GM23248 (cell line): ENCODE measurements at regions not wholly inside any gene's neighbourhood (a gene's known extent, or its start where the extent isn't known, plus 50 kb on each side); places are given as distances from the start of the nearest gene placed in this dataset.

Experiments
- DNase-seq: peaks from one replicate; pipeline ENCODE4 v3.0.0-alpha.2; 2015
- H2AFZ ChIP-seq: fragments of 200-600 bp; sonication (generic); 2 replicates; pipeline ENCODE4 v1.6.1; 2016; ENCODE audit warnings: antibody characterized with exemption
- H3F3A ChIP-seq: fragments of 200-600 bp; sonication (generic); 2 replicates; pipeline ENCODE4 v1.6.1; 2016; ENCODE audit warnings: mild to moderate bottlenecking, antibody characterized with exemption, mixed run types; ENCODE audit not compliant: insufficient read depth
- H3K27ac ChIP-seq: fragments of 200-600 bp; sonication (generic); 2 replicates; pipeline ENCODE4 v1.5.1; 2016; ENCODE audit warnings: mild to moderate bottlenecking
- H3K27me3 ChIP-seq: fragments of 200-600 bp; sonication (generic); replicated peaks from 2 replicates; pipeline ENCODE4 v1.6.1; 2016; ENCODE audit warnings: mild to moderate bottlenecking; ENCODE audit not compliant: insufficient read depth
- H3K36me3 ChIP-seq: fragments of 200-600 bp; sonication (generic); 2 replicates; pipeline ENCODE4 v1.6.1; 2016; ENCODE audit warnings: low read depth, mild to moderate bottlenecking
- H3K4me1 ChIP-seq: fragments of 200-600 bp; sonication (generic); 2 replicates; pipeline ENCODE4 v1.6.1; 2016; ENCODE audit warnings: mild to moderate bottlenecking; ENCODE audit not compliant: insufficient read depth
- H3K4me2 ChIP-seq: fragments of 200-600 bp; sonication (generic); one replicate; pipeline ENCODE4 v1.6.1; 2016; ENCODE audit warnings: mild to moderate bottlenecking; ENCODE audit not compliant: unreplicated experiment
- H3K4me3 ChIP-seq: fragments of 200-600 bp; sonication (generic); 2 replicates; pipeline ENCODE4 v1.5.1; 2016; ENCODE audit warnings: mild to moderate bottlenecking
- H3K79me2 ChIP-seq: fragments of 200-600 bp; sonication (generic); 2 replicates; pipeline ENCODE4 v1.6.1; 2016; ENCODE audit warnings: mild to moderate bottlenecking; ENCODE audit not compliant: insufficient read depth
- H3K9ac ChIP-seq: fragments of 200-600 bp; sonication (generic); 2 replicates; pipeline ENCODE4 v1.6.1; 2016; ENCODE audit warnings: mild to moderate bottlenecking
- H3K9me2 ChIP-seq: fragments of 200-600 bp; sonication (generic); 2 replicates; pipeline ENCODE4 v1.6.1; 2016; ENCODE audit warnings: mixed run types, mild to moderate bottlenecking, moderate library complexity; ENCODE audit not compliant: insufficient read depth
- H3K9me3 ChIP-seq: fragments of 200-600 bp; sonication (generic); one replicate; pipeline ENCODE4 v1.6.1; 2017; ENCODE audit warnings: low read depth
- H4K20me1 ChIP-seq: fragments of 200-600 bp; sonication (generic); 2 replicates; pipeline ENCODE4 v1.6.0; 2016; ENCODE audit not compliant: insufficient read depth
- EZH2 ChIP-seq: fragments of 200-600 bp; sonication (generic); IDR thresholded peaks from 2 replicates; pipeline ENCODE4 v1.6.1; 2018; ENCODE audit warnings: antibody characterized with exemption, mild to moderate bottlenecking; ENCODE audit not compliant: insufficient read depth, poor library complexity, severe bottlenecking
- EZH2phosphoT487 ChIP-seq: fragments of 200-600 bp; sonication (generic); IDR thresholded peaks from 2 replicates; pipeline ENCODE4 v1.6.1; 2018; ENCODE audit warnings: antibody characterized with exemption, moderate library complexity, mild to moderate bottlenecking, low read depth; ENCODE audit not compliant: insufficient read depth
- WGBS, 2 experiments: methylation state at CpG; one replicate each; pipeline ENCODE4 v1.1.6; 2015 to 2017; ENCODE audit warnings: low lambda C conversion rate in 2 of 2, low coverage in 1 of 2; ENCODE audit errors: missing lambda C conversion rate in 2 of 2; 5-methylcytosine and 5-hydroxymethylcytosine counted together
- in situ Hi-C: fragments of 300-500 bp; cut with MboI; formaldehyde crosslinking; loops from 2 replicates; pipeline ENCODE4 v1.15.0; 2020

DNA sequence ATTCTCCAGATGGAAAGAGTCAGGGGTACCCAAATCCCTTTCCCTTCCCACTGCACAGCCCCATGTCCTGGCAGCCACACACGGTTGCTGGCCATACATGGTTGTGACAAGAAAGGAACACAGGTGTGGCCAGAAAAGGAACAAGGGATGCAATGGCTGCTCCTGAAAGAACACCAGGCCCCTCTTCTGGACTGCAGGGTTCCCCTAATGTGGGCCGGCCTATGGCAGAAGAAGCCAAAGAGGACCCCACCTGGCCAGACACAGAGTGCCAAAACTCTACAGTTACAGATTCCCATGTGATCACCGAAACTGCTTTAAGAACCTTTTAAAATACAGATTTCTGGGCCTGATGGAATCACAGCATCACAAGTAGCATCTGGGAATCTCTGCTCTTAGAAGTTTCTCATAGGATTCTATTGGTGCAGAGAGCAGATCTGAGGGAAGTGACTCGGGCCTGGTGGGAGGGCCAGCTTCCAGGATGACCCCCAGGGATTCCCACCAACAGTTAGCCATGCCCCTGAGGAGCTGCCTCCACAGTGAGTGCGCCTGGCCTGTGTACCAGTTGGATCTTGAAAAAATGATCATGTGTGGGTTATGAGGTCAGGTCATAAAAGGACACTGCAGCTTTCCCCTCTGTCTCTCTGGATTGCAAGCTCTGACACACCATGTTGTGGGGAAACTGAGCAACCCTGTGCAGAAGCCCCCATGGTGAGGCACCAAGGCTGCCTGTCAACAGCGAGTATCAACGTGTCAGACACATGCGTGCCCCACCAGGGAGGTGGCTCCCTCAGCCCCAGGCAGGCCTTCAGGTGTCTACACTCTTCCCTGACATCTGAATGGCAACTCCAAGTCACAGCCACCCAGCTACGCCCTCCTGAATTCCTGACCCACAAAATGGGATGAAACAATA is 89.6 kb upstream of the LANCL2 start:
- H3K27me3 ChIP-seq = peaks cover 14% of the 10 kb centered on the region; the same call in 1 of the 2 replicates
- DNase-seq = no peak
- no peaks in the 10 kb centered on the region for H4K20me1 ChIP-seq
- H3K4me2 ChIP-seq = no peak overlapping the region
- no peak for TF ChIP-seq EZH2
- no peak for TF ChIP-seq EZH2phosphoT487
- no peaks in the 10 kb centered on the region for H3K9me3 ChIP-seq
- H3K4me1 ChIP-seq = no peaks in the 10 kb centered on the region
- in situ Hi-C loops = loop anchor here (10.0 kb wide), 1 partner anchor 319 kb away; no protein-coding TSS in a partner anchor
- no peak overlapping the region for H3K9ac ChIP-seq
- H2AFZ ChIP-seq = no peak overlapping the region
- no peaks in the 10 kb centered on the region for H3F3A ChIP-seq
- no peaks in the 10 kb centered on the region for H3K79me2 ChIP-seq
- no peaks in the 10 kb centered on the region for H3K36me3 ChIP-seq
- H3K27ac ChIP-seq = no peak overlapping the region
- no peak overlapping the region for H3K4me3 ChIP-seq
- H3K9me2 ChIP-seq = no peaks in the 10 kb centered on the region
- 57 to 61% methylated on average over 9 of the region's 9 CpGs for WGBS, 2 experiments

DNA sequence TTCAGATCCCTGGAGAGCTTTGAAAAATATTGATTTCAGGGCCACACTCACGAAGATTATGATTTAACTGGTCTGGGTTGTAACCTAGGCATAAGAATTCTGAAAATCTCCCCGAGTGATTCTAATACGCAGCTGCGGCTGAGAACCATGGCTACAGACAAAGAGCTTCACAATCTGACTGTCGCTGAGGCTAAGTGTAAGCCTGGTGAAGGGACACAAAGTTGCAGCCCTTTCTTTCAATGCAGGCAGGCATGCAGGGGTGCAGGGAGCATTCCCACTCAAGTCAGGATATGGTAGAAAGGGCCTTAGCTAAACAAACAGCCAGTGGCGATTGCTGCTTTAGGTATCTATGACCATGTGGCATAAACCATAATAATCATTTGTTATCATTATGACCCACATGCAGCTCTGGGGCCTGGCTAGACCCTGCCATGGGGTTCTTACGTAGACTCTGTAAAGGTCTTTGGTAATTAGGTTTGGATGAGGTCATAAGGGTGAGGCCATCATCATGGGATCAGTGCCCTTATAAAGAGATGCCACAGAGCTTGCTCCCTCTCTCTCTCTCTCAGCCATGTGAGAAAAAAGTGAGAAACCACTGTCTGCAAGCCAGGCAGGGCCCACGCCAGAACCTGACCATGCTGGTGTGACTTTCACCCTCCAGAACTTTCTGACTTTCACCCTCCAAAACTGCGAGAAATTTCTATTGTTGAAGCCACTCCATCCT is 88.4 kb upstream of the LANCL2 start:
- no peak overlapping the region for H2AFZ ChIP-seq
- no peaks in the 10 kb centered on the region for H3K4me1 ChIP-seq
- no peak overlapping the region for H3K9ac ChIP-seq
- WGBS, 2 experiments = 69 to 75% methylated on average over 9 of the region's 9 CpGs
- no peaks in the 10 kb centered on the region for H3K36me3 ChIP-seq
- H3F3A ChIP-seq = no peaks in the 10 kb centered on the region
- no peak for TF ChIP-seq EZH2
- TF ChIP-seq EZH2phosphoT487 = no peak
- no peak overlapping the region for H3K27ac ChIP-seq
- no peaks in the 10 kb centered on the region for H3K9me3 ChIP-seq
- H3K79me2 ChIP-seq = no peaks in the 10 kb centered on the region
- H3K9me2 ChIP-seq = no peaks in the 10 kb centered on the region
- H3K4me2 ChIP-seq = no peak overlapping the region
- H4K20me1 ChIP-seq = no peaks in the 10 kb centered on the region
- in situ Hi-C loops = loop anchor here (10.0 kb wide), 1 partner anchor 318 kb away; no protein-coding TSS in a partner anchor
- peaks cover 14% of the 10 kb centered on the region; the same call in 1 of the 2 replicates for H3K27me3 ChIP-seq
- DNase-seq = no peak
- no peak overlapping the region for H3K4me3 ChIP-seq

DNA sequence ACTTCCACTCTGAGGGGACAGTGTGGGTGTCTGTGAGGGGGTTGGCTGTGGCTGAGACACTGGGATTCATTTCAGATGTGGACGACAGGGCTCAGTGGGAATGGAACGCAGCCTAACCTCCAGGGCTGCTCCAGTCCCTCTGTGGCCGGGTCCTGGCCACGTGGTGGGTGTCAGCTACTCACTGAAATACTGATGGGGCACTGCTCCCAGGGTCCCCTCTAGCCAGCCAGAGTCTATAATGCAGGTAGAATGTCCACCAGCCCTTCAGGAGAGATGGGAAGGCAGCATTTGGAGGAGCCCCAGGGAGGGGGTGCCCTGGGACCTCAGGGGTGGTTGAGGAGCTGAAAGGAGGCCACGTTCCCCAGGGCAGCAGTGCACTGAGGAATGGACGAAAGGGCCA is 87.2 kb upstream of the LANCL2 start:
- in situ Hi-C loops = loop anchor here (10.0 kb wide), 1 partner anchor 317 kb away; no protein-coding TSS in a partner anchor
- WGBS, 2 experiments = 41 to 47% methylated on average over 6 of the region's 6 CpGs
- no peak for DNase-seq

DNA sequence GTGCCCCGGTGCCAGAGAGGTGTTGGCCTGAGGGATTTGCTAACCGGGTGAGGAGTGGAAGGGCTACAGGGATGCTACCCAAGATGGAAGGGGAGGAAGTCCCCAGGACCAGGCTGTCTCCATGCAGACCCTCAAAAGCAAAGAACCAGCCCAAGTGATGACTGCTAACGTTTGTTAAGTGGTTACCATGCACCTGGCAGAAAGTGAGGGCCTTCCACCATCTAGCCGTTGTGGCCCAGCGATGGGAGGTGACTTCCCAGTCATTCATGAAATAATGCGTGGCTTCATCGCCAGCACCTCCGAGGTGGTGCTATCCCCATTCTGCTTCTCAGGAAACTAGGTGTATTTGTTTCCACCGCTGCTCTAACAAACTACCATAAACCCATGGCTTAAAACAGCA is 86.8 kb upstream of the LANCL2 start:
- H3K27me3 ChIP-seq = no peaks in the 10 kb centered on the region; the same call in 1 of the 2 replicates
- TF ChIP-seq EZH2 = no peak
- TF ChIP-seq EZH2phosphoT487 = no peak
- H3K4me1 ChIP-seq = no peaks in the 10 kb centered on the region
- no peaks in the 10 kb centered on the region for H3K79me2 ChIP-seq
- in situ Hi-C loops = loop anchor here (10.0 kb wide), 1 partner anchor 316 kb away; no protein-coding TSS in a partner anchor
- H3K4me3 ChIP-seq = no peak overlapping the region
- H3K9ac ChIP-seq = no peak overlapping the region
- H3K36me3 ChIP-seq = no peaks in the 10 kb centered on the region
- H3F3A ChIP-seq = no peaks in the 10 kb centered on the region
- H3K4me2 ChIP-seq = no peak overlapping the region
- H3K9me2 ChIP-seq = no peaks in the 10 kb centered on the region
- WGBS, 2 experiments = 68 to 69% methylated on average over 9 of the region's 9 CpGs
- DNase-seq = no peak
- no peak overlapping the region for H3K27ac ChIP-seq
- no peaks in the 10 kb centered on the region for H4K20me1 ChIP-seq
- no peak overlapping the region for H2AFZ ChIP-seq
- H3K9me3 ChIP-seq = no peaks in the 10 kb centered on the region

More for the DNA sequence above, 87.2 kb upstream of the LANCL2 start:
- Histone ChIP-seq H3K4me2 (no peak overlapping the region), H3K27me3 (peaks cover 4% of the 10 kb centered on the region; the same call in 1 of the 2 replicates), H3K9me2 (no peaks in the 10 kb centered on the region), H3K36me3 (no peaks in the 10 kb centered on the region), H3K79me2 (no peaks in the 10 kb centered on the region), H3K4me3 (no peak overlapping the region), H3K4me1 (no peaks in the 10 kb centered on the region), H3F3A (no peaks in the 10 kb centered on the region), H4K20me1 (no peaks in the 10 kb centered on the region), H2AFZ (no peak overlapping the region), H3K9ac (no peak overlapping the region), H3K9me3 (no peaks in the 10 kb centered on the region), H3K27ac (no peak overlapping the region)
- TF ChIP-seq EZH2phosphoT487 (no peak), EZH2 (no peak)
